ENCODE measurements at regions not wholly inside any gene's neighbourhood (a gene's known extent, or its start where the extent isn't known, plus 50 kb on each side); places are given as distances from the start of the nearest gene placed in this dataset.

DNA sequence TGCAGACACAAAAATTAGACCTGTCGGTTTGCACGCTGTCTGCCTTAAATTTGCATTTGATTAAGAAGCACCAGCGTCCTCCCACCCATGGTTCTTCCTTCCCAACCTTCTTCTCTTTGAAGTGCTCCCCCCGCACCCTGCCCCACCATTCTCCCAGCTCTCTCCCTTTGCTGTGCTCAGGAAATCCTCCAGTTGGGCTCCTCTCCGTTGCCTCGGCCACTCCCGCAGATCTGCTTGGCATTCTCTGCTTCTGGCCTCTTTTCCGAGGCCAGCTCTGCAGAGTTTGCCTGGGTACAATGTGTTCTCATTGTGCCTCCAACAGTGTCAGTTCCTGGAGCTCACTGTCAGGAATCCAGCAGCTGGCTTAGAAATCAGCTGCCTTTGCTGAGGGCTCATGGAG, 126.1 kb downstream of the NAV1 start:
- no peak for TF ChIP-seq EZH2 (IDR thresholded peaks at IDR 0.05; ENCODE audit: insufficient read depth, poor library complexity, severe bottlenecking)
- TF ChIP-seq EZH2phosphoT487 (IDR thresholded peaks at IDR 0.05; ENCODE audit: insufficient read depth, low read depth), result no peak

All from GM23248 (cell line).